CD4-positive, alpha-beta T cell treated with Interleukin-4 for 1 hour (primary cell): ENCODE measurements at regions not wholly inside any gene's neighbourhood (a gene's known extent, or its start where the extent isn't known, plus 50 kb on each side); places are given as distances from the start of the nearest gene placed in this dataset.
"Not testable (repeated sequence)": the region's sequence is repeated elsewhere in the genome, so short reads cannot be mapped to it uniquely, and the experiment has no call there.

Experiments
- DNase-seq, 2 donors: peaks; one replicate each; pipeline ENCODE4 v3.0.0-alpha.2; 2020 to 2022

- no peak for DNase-seq
Observed at GRCh38 chr1:98575955-98576354, 85.6 kb upstream of the SNX7 start.

GRCh38 chr1:98565951-98566350 is 95.6 kb upstream of the SNX7 start:
- DNase-seq, result no peak

GRCh38 chr1:98559291-98559690 is 102.2 kb upstream of the SNX7 start:
- no peak for DNase-seq

DNA sequence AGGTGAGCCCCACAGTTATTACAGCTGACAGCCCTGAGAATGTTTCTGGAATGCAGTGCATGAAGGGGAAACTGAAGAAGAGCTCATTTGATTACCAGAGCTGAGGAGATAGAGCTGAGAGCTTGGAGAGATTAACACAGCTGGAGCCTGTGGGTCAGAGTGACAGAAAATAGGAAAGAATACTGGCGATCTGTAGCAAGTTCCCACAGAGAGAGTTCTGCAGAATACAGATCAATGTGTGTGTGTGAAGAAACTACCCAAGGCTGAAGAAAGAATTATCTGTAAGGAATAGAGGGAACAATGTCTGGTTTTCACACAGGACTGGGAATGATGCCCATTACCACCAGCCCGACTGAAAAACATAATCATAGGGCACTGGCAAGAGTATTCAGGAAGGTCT is 103.6 kb upstream of the SNX7 start:
- no peak for DNase-seq

DNA sequence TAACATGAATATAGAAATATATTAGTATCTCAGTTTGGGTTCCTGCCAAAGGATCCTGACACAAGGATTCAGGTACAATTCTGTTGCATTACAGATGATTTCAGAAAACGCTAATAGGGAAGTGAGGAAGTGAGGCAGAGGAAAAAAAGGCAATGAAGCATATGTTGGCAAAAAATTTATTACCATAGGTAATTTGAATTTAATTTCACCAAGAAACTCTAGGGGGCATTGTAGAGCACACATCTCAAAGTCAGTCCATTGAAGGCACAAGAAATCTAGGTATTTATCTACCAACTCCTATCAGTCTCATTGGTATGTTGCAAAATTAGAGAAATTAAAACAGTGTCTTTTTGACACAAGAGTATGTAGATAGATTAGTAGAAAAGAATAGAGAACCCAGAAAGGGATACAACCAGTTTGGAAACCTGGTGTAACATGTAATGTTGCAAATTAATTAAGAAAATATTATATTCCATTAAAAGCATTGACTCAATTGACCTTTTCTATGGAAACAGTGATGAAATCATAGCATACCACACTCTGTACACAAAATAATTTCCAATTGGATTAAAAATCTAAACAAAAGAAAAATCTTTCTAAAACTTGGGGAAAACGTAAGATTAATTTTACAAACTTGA is 104.9 kb upstream of the SNX7 start:
- no peak for DNase-seq

- DNase-seq, result no peak
Observed at GRCh38 chr1:98555814-98556213, 105.7 kb upstream of the SNX7 start.

DNA sequence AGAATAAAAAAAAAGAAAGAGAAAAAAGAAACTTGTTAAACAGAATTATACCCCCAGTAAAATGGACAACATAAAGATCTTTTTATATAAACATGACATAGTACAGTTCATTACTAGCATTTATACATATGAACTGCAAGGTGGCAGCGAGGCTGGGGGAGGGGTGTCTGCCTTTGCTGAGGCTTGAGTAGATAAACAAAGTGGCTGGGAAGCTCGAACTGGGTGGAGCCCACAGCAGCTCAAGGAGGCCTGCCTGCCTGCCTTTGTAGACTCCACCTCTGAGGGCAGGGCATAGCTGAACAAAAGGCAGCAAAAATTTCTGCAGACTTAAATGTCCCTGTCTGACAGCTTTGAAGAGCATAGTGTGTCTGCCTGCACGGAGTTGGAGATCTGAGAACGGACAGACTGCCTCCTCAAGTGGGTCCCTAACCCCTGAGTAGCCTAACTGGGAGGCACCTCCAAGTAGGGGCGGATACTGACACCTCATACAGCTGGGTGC is 108.9 kb upstream of the SNX7 start:
- DNase-seq, result not testable (repeated sequence)

DNA sequence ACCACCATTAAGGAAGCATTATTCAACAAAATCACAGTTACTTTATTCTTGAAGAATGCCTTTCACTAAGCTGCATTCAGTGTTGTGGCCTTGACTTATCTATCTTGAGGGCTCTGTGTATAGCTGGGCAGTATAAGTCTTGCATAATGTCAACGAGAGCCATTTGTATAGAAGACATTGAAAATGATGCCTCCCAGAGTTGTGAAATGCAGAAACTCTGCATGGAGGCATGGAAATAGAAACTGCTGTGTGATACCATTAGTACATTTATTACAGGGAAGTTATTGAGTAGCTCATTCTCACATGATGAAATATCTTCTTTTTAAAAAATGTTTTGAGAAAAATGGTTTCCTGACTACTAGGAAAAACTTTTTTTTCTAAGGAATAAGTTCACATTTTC is 111.4 kb upstream of the SNX7 start:
- DNase-seq, result no peak

DNA sequence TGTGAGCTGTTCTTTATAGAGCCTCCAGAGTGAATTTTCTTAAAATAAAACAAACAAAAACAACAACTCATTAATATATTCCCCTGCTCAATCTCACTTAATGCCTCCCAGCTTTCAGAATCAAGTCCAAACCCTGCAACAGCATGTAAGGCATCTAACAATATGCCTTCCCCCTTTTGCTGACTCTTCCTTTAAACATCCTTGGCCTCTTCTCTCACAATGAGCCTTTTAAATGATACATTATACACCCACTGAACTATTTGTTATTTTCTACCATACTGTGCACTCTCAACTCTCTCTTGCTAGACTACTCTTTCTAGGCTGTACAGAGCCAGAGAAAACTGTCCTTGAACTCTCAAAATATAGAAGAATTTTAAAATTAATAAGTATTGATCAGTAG is 115.2 kb upstream of the SNX7 start:
- DNase-seq, result no peak

GRCh38 chr1:98538106-98538505 is 123.4 kb upstream of the SNX7 start:
- DNase-seq, result no peak

GRCh38 chr1:98523256-98523655 is 138.3 kb upstream of the SNX7 start:
- no peak for DNase-seq

GRCh38 chr1:98516306-98516705 is 145.2 kb upstream of the SNX7 start:
- no peak for DNase-seq

- DNase-seq, result no peak
Observed at GRCh38 chr1:98515744-98516143, 145.8 kb upstream of the SNX7 start.

DNA sequence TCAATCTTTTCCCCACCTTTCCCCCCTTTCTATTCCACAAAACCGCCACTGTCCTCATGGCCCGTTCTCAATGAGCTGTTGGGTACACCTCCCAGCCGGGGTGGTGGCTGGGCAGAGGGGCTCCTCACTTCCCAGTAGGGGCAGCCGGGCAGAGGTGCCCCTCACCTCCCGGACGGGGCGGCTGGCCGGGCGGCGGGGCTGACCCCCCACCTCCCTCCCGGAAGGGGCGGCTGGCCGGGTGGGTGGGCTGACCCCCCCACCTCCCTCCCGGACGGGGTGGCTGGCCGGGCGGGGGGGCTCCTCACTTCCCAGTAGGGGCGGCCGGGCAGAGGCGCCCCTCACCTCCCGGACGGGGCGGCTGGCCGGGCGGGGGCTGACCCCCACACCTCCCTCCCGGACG is 149.3 kb upstream of the SNX7 start:
- DNase-seq, result not testable (repeated sequence)

- DNase-seq, result no peak
Observed at GRCh38 chr1:98503771-98504170, 157.8 kb upstream of the SNX7 start.

- no peak for DNase-seq
Observed at GRCh38 chr1:98502937-98503336, 158.6 kb upstream of the SNX7 start.

DNA sequence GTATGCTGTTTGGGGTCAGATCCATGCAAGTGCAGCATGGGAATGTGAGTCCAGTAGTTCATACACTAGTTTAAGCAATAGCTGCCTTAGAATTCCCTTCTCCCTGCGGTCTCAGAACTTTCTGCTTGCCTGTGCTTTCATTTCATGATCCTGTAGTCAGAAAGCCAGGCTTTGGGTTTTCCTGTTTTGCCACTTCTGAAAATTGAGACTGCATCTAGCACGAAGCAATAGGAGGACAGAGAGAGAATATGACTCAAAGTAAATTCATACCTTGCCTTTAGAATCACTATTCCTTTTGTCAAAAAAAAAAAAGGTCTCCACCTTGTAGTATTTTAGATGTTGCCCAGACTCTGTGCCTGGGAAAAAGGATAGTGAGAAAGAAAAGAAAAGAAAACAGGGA is 161.2 kb upstream of the SNX7 start:
- no peak for DNase-seq

DNA sequence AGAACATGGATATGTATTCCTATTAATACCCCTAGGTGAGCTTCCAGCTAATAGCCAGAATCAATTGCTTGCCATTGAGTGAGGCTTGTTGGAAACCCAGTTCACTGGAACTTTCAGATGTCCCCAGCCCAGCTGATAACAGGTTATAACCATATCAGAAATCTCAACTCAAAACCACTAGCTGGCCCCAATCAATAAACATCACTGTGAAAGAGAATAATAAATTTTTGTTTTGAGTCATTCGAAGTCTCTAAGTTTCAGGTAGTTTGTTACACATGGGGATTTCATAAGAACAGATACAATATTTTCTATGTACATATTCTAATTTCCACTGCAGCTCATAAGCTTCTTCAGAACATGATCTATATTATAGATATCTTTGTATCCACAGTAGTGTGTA is 162.9 kb upstream of the SNX7 start:
- no peak for DNase-seq

DNA sequence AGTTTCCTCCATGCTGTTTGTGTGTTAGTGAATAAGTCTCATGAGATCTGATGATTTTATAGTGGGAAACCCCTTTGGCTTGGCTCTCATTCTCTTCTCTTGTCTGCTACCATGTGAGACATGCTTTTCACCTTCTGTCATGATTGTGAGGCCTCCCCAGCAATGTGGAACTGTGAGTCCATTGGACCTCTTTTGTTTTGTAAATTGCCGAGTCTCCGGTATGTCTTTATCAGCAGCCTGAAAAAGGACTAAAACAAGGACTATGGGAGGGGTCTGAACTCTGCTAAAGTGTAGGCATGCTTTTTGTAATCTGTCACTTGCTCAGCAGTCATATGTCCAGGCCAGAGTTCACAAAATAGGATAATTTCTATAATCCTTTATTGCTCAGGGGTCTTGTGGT is 164.0 kb upstream of the SNX7 start:
- no peak for DNase-seq

DNA sequence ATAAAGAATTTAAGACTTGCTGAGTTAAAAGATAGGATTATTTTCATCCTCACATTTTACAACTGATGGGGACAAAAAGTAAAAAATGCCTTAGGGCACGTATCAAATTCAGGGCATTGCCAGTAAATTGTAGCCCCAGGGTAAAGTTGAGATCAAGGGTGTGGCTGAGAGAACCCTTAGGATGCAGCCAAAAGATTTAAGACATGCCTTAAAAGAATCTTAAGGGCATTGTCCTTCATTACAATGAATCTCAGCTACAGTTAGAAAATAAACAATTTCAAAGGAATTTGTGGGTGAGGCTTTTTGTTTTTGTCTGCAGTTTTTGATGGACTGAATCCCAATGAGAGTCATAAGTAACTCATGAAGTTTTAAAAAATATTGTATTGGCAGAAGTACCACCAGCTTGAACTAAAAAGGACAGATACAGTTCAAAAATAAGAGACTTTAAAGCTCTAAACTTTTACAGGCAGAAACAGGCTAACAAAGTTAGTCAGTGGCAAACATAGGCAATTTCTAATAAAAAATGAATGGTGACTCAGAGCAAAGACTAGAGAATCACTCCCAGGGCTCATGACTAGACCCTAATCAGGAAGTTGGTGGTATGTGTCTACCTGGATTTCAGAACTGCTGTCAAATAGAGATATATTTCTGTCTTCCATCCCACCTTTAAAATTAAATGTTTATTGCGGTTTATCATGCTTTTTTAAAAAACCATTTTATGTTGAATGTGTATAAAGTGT is 165.1 kb upstream of the SNX7 start:
- no peak for DNase-seq

DNA sequence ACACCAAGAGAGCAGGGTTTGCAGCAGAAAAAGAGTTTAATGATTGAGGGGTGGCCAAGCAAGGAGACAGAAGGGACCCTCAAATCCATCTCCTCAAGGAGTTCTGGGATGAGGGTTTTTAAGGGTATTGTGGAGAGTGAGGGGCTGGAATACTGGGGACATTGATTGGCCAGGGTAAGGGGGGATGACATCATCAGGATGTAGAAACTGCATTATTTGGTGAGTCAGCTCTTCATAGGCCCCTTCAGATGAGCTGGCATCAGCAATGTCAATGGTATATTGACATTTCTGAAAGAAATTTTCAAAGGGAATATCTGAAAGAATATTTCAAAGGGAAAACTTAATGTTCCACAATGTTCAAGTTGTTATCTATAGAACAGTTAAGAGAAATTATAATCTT is 168.1 kb upstream of the SNX7 start:
- no peak for DNase-seq

DNA sequence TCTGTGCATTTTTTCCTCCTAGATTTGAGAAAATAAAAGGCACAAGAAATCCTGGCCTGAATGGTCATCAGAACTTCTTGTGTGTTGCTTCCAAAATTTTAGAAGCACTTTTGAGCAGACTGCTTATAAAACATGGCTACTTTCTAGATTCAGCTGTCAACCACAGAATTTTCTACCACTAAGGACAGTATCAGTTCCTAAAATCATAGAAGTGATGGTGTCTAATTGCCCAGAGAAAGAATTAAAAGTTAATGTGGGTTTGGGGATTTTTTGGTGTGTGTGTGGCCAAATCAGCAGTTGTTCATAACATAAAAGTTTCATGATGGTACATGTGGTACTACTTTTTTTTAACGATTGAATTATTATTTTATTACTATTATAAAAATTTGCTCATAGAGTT is 171.4 kb upstream of the SNX7 start:
- no peak for DNase-seq

- DNase-seq, result no peak
Observed at GRCh38 chr1:98487620-98488019, 173.9 kb upstream of the SNX7 start.

DNA sequence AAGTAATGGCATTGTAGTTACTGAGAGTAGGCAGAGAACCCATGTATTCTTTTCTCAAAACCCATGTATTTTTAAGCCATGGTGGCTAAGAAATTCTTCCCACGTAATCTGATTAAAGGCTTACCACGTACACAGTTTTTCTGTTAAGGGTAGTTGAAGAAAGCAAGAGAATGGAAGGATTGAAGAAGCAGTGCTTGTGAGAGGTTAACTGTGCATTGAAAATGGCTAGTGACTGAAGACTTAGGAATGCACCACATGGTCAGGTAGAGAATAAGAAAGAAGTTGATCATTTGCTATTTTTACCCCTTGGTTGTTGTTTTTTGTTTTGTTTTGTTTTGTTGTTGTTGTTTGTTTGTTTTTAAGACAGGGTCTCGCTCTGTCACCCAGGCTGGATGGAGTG is 178.9 kb upstream of the SNX7 start:
- no peak for DNase-seq

GRCh38 chr1:98480271-98480670 is 181.2 kb upstream of the SNX7 start:
- no peak for DNase-seq
